Stimulated activated effector memory CD8-positive, alpha-beta T cell treated with anti-CD3 and anti-CD28 coated beads, Interleukin-12 subunit alpha, Interleukin-12 subunit beta, amount 100 ng/mL, for 72 hours (primary cell): ENCODE measurements at regions not wholly inside any gene's neighbourhood (a gene's known extent, or its start where the extent isn't known, plus 50 kb on each side); places are given as distances from the start of the nearest gene placed in this dataset.

Experiments
- ATAC-seq: fragments of 150-1000 bp; cut with Tn5 transposase; 2 replicates; pipeline ENCODE4 v1.10.0; 2021
- DNase-seq, 2 donors: peaks; one replicate each; pipeline ENCODE4 v3.0.0; 2021 to 2022; ENCODE audit warnings: low spot score in 2 of 2
- H3K27ac Mint-ChIP-seq: one replicate; pipeline ENCODE4 v1.8.0; 2022; ENCODE audit warnings: mild to moderate bottlenecking, mixed read lengths
- H3K36me3 Mint-ChIP-seq: one replicate; pipeline ENCODE4 v1.8.0; 2022; ENCODE audit warnings: mild to moderate bottlenecking, mixed read lengths
- H3K4me1 Mint-ChIP-seq: one replicate; pipeline ENCODE4 v1.8.0; 2022; ENCODE audit warnings: mixed read lengths
- H3K4me3 Mint-ChIP-seq: one replicate; pipeline ENCODE4 v1.8.0; 2022; ENCODE audit warnings: mild to moderate bottlenecking, mixed read lengths
- H3K9me3 Mint-ChIP-seq: one replicate; pipeline ENCODE4 v1.8.0; 2022; ENCODE audit warnings: mixed read lengths

DNA sequence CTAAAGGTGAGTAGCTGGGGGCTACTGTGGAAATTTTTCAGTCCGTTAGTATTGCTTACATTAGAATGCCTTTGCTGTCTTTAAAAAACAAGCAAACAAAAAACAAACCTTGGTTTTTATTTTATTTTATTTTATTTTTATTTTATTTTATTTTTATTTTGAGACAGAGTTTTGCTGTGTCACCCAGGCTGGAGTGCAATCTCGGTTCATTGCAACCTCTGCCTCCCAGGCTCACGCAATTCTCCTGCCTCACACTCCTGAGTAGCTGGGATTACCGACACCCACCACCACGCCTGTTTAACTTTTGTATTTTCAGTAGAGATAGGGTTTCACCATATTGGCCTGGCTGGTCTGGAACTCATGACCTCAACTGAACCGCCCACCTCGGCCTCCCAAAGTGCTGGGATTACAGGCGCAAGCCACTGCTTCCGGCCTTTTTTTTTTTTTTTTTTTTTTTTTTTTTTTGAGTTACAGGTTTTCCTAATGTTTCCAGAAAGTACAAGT is 732.6 kb downstream of the KCNJ3 start:
- Mint-ChIP-seq H3K4me3 (no peak overlapping the region), H3K27ac (no peak overlapping the region), H3K9me3 (peaks cover 15% of the 10 kb centered on the region), H3K4me1 (no peaks in the 10 kb centered on the region), H3K36me3 (no peaks in the 10 kb centered on the region)
- ATAC-seq (no peak), DNase-seq (no peak)

DNA sequence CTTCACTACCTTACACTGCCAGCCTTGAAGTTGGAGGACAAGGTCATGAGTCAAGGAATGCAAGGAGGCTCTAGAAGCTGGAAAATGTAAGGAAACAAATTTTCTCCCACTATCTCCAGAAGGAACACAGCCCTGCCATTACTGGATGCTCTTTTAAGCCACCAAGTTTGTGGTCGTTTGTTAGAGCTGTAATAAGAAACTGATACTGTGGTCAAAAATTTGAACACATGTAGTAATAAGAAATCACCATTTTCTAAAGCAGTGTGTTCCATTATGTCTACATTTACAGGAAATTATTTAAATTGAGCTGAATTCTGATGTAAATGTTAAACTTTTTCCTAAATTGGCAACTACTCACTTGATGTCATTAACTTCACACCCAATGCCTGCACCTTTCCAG is 729.0 kb downstream of the KCNJ3 start:
- H3K4me3 Mint-ChIP-seq = no peak overlapping the region
- H3K36me3 Mint-ChIP-seq = no peaks in the 10 kb centered on the region
- H3K4me1 Mint-ChIP-seq = no peaks in the 10 kb centered on the region
- peaks cover 12% of the 10 kb centered on the region for H3K9me3 Mint-ChIP-seq
- ATAC-seq (no peak), DNase-seq (no peak)
- H3K27ac Mint-ChIP-seq = no peak overlapping the region

DNA sequence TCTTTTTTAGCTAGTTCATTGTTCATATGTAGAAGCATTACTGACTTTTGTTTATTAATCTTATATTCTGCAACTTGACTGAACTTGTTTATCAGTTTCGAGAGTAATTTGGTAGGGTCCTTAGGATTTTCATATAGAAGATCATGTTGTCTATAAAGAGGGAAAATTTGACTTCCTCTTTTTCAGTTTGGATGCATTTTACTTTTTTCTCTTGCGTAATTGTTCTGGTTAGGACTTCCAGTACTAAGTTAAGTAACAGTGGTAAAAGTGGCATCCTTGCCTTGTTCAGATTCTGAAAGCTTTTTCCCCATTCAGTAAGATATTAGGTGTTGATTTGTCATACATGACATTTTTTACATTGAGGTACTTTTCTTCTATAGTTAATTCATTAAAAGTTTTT is 726.0 kb downstream of the KCNJ3 start:
- Mint-ChIP-seq H3K4me3 (no peak overlapping the region), H3K36me3 (no peaks in the 10 kb centered on the region), H3K4me1 (no peaks in the 10 kb centered on the region), H3K9me3 (peaks cover 12% of the 10 kb centered on the region), H3K27ac (no peak overlapping the region)
- no peak for DNase-seq
- ATAC-seq = no peak

DNA sequence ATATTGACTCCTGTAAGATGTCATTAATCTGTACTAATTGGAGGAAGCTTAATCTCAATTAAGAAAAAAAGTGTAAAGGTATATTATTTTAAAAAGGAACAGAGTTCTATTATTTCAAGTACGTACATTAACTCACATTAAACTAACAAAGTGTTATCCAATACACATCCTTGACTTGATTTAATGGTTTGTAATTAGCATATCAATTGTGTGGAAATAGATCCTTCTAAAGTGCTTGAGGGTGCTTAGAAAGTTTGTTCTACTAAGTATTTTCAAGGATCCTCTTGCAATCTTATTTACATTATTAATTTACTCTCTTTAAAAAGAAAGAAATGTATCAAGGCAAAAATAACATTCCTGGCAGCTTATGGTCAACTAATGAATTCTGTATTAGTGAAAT is 720.3 kb downstream of the KCNJ3 start:
- ATAC-seq (no peak), DNase-seq (no peak)
- Mint-ChIP-seq H3K27ac (no peak overlapping the region), H3K4me3 (no peak overlapping the region), H3K4me1 (no peaks in the 10 kb centered on the region), H3K9me3 (peaks cover 8% of the 10 kb centered on the region), H3K36me3 (no peaks in the 10 kb centered on the region)

DNA sequence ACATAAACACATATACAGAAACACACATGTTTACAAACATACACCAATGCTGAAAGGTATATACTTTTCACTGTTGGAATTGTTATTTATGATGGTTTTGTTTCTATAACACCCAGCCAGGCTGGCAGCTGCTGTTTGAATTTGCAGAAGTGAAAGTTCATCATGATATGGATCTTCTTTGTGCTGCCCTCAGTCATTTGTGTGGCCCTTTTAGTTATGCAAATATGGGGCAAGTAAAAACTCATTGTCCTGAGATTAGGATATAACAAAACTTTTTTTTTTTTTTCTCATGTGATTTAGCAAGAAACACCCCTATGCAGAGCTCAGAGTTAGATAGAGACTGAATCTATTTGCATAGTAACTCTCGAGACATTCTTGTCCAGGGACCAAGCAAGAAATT is 714.1 kb downstream of the KCNJ3 start:
- Mint-ChIP-seq H3K4me1 (no peaks in the 10 kb centered on the region), H3K4me3 (no peak overlapping the region), H3K9me3 (peaks cover 4% of the 10 kb centered on the region), H3K27ac (no peak overlapping the region), H3K36me3 (no peaks in the 10 kb centered on the region)
- no peak for DNase-seq
- ATAC-seq = no peak

DNA sequence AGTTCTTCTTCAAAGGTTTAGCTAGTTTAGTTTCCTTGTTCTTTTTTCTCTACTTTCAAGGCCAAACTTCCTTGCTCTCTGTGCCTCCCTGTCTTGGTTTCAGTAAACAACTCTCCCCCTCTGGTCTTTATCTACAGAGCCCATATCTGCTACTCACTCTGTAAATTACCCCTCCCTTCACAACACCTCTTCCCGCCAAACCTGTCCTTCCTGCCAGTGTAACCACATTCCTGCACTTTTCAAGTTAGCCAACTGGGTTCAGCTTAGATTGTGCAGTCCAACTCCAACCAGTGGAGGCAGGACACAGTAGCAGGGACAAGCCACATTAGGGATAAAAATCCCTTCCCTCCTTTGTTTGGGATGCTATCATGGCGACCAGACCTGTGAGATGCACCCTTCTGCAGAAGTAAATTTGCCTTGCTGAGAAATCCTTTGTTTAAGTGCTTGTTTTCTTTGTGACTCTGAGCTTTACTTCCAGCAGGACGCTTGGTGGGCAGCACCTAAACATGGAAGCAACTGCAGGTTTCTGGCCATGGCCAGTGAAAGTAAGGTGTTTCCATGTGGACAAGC is 706.0 kb downstream of the KCNJ3 start:
- H3K4me1 Mint-ChIP-seq = no peaks in the 10 kb centered on the region
- no peak overlapping the region for H3K4me3 Mint-ChIP-seq
- H3K36me3 Mint-ChIP-seq = no peaks in the 10 kb centered on the region
- DNase-seq (no peak), ATAC-seq (no peak)
- peaks cover 17% of the 10 kb centered on the region for H3K9me3 Mint-ChIP-seq
- no peak overlapping the region for H3K27ac Mint-ChIP-seq

DNA sequence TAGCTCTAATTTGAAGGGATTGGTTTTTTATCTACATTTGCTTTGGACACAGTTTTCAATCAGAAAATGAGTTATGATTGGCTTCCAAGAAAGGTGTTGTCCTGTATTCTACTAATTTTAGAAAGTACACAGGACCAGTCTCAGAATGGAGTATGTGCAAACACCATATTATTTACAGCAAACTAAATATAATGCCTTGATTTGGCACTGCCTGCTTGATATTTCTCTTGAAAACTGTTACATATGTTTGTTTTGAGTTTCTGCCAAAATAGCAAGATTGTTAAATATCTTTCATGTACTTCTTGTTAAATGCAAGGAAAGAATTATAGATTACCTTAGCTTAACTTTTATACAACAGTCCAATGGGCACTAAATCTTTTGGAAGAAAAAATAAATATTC is 694.9 kb downstream of the KCNJ3 start:
- H3K36me3 Mint-ChIP-seq = no peaks in the 10 kb centered on the region
- no peak for ATAC-seq
- H3K9me3 Mint-ChIP-seq = no peaks in the 10 kb centered on the region

DNA sequence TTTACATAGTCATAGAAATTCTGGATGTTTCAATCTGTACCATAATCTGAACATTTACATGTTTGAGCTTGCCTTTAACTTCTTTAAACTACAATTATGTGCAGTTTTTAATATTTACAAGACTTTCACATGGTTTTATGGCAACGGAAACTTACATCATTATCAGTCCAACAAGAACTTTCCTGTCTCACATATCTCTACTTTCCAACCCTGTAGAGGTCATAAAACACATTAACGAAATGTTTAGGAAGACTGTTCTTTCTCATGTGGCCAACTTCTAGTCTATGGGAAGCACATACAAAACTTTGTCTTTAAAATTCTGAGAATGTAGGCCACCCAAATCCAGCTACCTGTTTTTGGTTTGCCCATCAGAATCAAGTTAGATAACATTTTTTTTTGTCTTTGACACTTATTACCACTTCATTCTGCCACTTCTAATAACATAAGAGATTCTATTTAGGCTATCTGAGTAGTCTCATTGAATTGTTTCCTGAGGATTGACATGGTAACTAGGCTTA is 693.2 kb downstream of the KCNJ3 start:
- H3K9me3 Mint-ChIP-seq = no peaks in the 10 kb centered on the region
- no peak for DNase-seq
- H3K4me3 Mint-ChIP-seq = no peak overlapping the region
- no peaks in the 10 kb centered on the region for H3K36me3 Mint-ChIP-seq
- no peak for ATAC-seq
- no peaks in the 10 kb centered on the region for H3K4me1 Mint-ChIP-seq
- H3K27ac Mint-ChIP-seq = no peak overlapping the region

More for the DNA sequence above, 694.9 kb downstream of the KCNJ3 start:
- no peak for DNase-seq
- Mint-ChIP-seq H3K4me1 (no peaks in the 10 kb centered on the region), H3K27ac (no peak overlapping the region), H3K4me3 (no peak overlapping the region)

DNA sequence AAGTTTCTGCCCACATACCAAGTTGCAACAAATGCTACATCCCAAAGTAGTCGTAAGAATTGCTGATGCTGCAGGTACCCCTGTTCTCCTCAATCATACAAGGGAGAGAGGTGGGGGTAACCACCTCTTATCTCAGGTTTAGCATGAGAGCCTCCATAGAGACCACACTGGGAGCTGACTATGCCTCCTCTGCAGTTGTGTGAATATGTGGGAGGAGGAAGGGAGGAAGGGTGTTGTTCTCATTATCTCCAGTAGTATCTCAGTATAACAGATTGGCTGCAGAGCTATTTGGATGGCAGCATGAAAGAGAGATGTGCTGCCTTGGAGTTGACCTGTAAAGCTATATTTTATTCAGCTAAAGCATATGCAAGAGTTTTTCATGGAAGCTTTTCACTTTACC is 690.7 kb downstream of the KCNJ3 start:
- Mint-ChIP-seq H3K9me3 (no peaks in the 10 kb centered on the region), H3K4me1 (no peaks in the 10 kb centered on the region), H3K27ac (no peak overlapping the region), H3K36me3 (no peaks in the 10 kb centered on the region), H3K4me3 (no peak overlapping the region)
- no peak for DNase-seq
- no peak for ATAC-seq

DNA sequence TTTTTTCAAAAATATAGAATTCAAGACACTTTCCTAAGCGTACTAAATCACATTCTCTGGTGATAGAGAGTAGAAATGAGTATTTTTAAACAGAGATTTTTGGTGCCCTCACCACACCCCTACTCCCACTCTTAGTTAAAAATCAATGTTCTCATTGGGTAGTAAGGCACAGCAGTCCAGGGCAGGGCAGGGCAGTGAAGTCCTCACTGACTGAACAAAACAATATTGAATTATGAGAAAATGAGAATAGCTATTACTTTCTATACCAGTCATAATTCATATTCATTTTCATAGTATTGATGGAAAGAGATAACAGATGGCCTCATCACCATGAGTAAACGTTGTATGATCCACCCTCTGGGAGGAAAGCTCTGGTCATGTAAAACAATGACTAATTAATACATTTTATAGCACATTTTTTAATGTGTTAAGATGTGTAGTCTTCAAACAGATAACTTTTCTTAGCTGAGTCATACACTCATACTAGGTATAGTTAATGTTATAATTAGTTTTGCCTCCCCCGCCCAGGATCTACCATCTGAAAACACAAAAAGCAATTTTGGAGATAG is 686.1 kb downstream of the KCNJ3 start:
- Mint-ChIP-seq H3K36me3 (no peaks in the 10 kb centered on the region), H3K4me3 (no peak overlapping the region), H3K4me1 (no peaks in the 10 kb centered on the region), H3K27ac (no peak overlapping the region), H3K9me3 (no peaks in the 10 kb centered on the region)
- DNase-seq (no peak), ATAC-seq (peak; percentile 66)

DNA sequence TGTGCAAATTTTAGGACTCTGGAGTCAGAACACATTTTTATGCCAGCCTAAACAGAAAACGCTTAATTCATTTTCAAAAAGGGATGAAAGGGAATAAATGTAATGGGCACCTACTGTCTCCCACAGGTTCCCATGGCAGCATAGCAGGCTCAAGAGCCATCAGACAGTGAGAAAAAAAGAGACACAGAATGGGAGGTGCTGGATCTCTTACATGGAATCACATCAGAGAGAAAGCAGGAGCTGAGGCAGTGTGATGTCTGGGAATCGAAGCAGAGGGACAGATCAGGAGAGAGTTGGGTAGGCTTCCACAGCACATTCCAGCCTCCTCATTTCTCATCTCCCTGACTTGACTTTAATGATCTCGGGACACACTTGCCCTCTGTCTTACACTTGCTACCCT is 684.3 kb downstream of the KCNJ3 start:
- DNase-seq = no peak
- no peak for ATAC-seq
- no peaks in the 10 kb centered on the region for H3K36me3 Mint-ChIP-seq
- no peaks in the 10 kb centered on the region for H3K4me1 Mint-ChIP-seq
- no peaks in the 10 kb centered on the region for H3K9me3 Mint-ChIP-seq
- no peak overlapping the region for H3K4me3 Mint-ChIP-seq
- H3K27ac Mint-ChIP-seq = no peak overlapping the region

DNA sequence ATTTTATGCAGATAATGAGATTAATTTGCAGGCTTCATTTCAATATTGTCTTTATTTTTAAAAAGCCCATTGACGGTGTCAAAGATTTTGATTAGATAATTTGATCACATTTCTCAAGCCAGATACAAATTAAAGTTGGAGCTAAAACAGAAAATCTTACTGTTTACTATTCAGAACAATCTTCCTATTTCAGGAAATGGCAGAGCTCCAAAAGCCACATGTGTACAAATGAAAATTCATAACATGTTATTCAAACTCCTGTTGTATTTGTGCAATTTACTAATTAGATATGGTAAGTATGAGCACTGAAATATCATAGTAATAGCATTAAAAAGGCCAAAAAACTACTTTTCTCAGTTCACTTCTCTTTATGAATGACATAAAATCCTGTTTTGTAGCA is 682.9 kb downstream of the KCNJ3 start:
- Mint-ChIP-seq H3K4me3 (no peak overlapping the region), H3K4me1 (no peaks in the 10 kb centered on the region), H3K9me3 (no peaks in the 10 kb centered on the region), H3K27ac (no peak overlapping the region), H3K36me3 (no peaks in the 10 kb centered on the region)
- no peak for ATAC-seq
- DNase-seq = no peak

DNA sequence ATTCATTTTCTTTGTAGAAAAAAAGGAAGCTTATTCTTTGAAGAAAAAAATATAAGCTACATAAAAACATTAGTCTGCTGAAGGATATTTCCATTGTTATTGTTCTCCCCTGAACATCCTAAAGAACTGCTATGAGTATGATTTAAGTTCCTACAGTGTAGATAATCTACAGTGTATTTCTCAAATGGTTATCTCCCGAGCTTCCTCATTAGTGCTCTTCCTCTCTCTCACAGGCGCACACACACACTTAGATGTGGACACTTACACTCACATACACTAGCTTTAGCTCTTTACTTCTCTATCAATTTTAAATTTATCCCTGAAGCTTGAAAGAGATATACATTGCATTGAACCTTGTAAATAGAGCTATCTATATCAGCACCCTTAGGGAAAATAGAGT is 681.0 kb downstream of the KCNJ3 start:
- Mint-ChIP-seq H3K27ac (no peak overlapping the region), H3K4me1 (no peaks in the 10 kb centered on the region), H3K4me3 (no peak overlapping the region), H3K9me3 (no peaks in the 10 kb centered on the region), H3K36me3 (no peaks in the 10 kb centered on the region)
- no peak for ATAC-seq
- no peak for DNase-seq

DNA sequence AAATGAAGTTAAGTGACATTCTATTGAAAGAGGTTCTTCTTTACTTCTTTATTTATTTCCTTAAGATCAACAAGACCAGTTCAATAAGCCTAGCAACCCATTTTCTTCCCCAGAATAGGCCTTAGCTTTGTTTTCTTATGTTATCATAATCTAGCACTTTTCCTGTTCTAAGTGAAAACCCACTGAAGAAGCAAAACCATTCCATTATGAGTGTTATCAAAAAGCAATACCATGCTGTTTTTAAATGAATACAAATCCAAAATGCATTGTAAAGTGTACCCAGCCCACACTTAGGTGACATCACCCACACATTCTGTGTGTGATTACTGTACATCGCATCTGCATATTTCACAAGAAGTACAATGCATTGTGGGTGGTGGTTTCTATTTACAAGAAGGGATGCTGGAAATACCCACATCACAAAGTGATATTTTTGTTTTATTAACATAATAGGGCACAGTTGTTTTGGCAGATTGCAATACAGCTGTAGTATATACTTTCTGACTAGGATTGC is 679.5 kb downstream of the KCNJ3 start:
- Mint-ChIP-seq H3K4me1 (no peaks in the 10 kb centered on the region), H3K27ac (no peak overlapping the region), H3K4me3 (no peak overlapping the region), H3K9me3 (no peaks in the 10 kb centered on the region), H3K36me3 (no peaks in the 10 kb centered on the region)
- ATAC-seq (peak; percentile 85), DNase-seq (no peak)

DNA sequence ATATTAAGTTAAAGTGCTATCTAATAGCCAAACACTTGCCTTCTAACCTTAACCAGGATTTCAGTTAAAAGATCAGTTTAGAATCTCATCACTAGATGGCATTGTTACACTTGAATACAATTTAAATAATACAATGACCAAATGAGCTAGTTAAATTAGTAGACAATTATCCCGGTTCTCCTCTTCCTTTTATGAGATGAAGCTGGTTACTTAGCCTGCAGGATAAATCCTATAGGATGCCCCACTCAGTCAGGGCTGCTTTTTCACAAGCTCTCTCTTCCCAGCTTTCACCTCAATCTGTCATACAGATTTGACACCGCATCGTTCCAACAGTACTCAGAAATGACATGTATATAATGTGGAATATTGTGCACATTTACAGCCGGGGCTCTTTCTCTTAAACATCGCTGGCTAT is 678.8 kb downstream of the KCNJ3 start:
- DNase-seq (no peak), ATAC-seq (no peak)
- Mint-ChIP-seq H3K4me3 (no peak overlapping the region), H3K4me1 (no peaks in the 10 kb centered on the region), H3K36me3 (no peaks in the 10 kb centered on the region), H3K9me3 (no peaks in the 10 kb centered on the region), H3K27ac (no peak overlapping the region)

DNA sequence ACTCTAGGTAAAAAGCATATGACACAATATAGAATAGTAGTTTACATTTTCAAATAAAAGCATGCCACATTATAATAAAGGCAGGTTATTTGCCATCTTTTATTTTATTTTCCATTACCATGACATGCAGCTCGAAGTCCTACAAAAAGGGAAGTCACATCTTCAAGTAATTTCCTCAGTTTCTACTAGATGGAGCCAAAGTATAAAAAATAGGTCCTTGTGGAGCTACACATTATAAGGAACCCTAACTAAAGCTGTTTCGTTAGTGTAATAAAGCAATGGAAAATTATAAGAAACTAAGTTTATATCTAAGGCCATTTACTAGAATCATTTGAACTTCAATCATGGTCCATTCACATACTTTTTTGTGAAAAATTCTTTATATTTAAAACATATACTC is 674.5 kb downstream of the KCNJ3 start:
- no peak overlapping the region for H3K4me3 Mint-ChIP-seq
- no peaks in the 10 kb centered on the region for H3K36me3 Mint-ChIP-seq
- ATAC-seq (no peak), DNase-seq (no peak)
- no peak overlapping the region for H3K27ac Mint-ChIP-seq
- H3K4me1 Mint-ChIP-seq = no peaks in the 10 kb centered on the region
- H3K9me3 Mint-ChIP-seq = no peaks in the 10 kb centered on the region
